HCT116 (cell line): ENCODE measurements at regions not wholly inside any gene's neighbourhood (a gene's known extent, or its start where the extent isn't known, plus 50 kb on each side); places are given as distances from the start of the nearest gene placed in this dataset.

Experiments used
- EZH2 ChIP-seq: fragments of 200-600 bp; sonication (generic); IDR thresholded peaks from 2 replicates; pipeline ENCODE4 v1.6.1; 2017; ENCODE audit warnings: antibody characterized with exemption, mixed run types
- EZH2phosphoT487 ChIP-seq: fragments of 200-600 bp; IDR thresholded peaks from 2 replicates; pipeline ENCODE4 v1.6.1; 2018; ENCODE audit warnings: antibody characterized with exemption, borderline replicate concordance
- POLR2A ChIP-seq: IDR thresholded peaks from 2 replicates; pipeline ENCODE4 v1.7.0; 2011; ENCODE audit warnings: borderline replicate concordance; ENCODE audit not compliant: insufficient read depth, insufficient read length; ENCODE audit errors: extremely low read depth
- POLR2AphosphoS5 ChIP-seq: IDR thresholded peaks from 2 replicates; pipeline ENCODE4 v1.6.1; 2011; ENCODE audit warnings: mild to moderate bottlenecking, low read depth, low read length, moderate library complexity
- SRF ChIP-seq: IDR thresholded peaks from 2 replicates; pipeline ENCODE4 v1.6.1; 2012; ENCODE audit warnings: low read depth
- ZNF274 ChIP-seq: fragments of 200-500 bp; sonication (Bioruptor generic); IDR thresholded peaks from 2 replicates; pipeline ENCODE4 v1.6.1; 2014; ENCODE audit warnings: mild to moderate bottlenecking, low read depth, low read length, inconsistent platforms
- TF ChIP-seq, protein P1 (sequence below), 3 experiments: fragments of 200-600 bp in 1 of 3; sonication (generic) in 1 of 3; IDR thresholded peaks in 2 of 3; conservative IDR thresholded peaks in 1 of 3; 2 replicates each; pipeline ENCODE4 v1.5.1; 2012 to 2017; ENCODE audit warnings: low read depth in 2 of 3, low read length in 2 of 3, antibody characterized with exemption in 1 of 3, borderline replicate concordance in 1 of 3, control low read depth in 1 of 3, mild to moderate bottlenecking in 1 of 3, mixed read lengths in 1 of 3, mixed run types in 1 of 3, moderate library complexity in 1 of 3; ENCODE audit not compliant: insufficient read depth in 1 of 3
- TF ChIP-seq, protein P2 (sequence below): IDR thresholded peaks from 2 replicates; pipeline ENCODE4 v1.6.1; 2012
- TF ChIP-seq, protein P3 (sequence below): IDR thresholded peaks from 2 replicates; pipeline ENCODE4 v1.6.1; 2012
- TF ChIP-seq, protein P4 (sequence below): IDR thresholded peaks from 2 replicates; pipeline ENCODE4 v1.6.1; 2012; ENCODE audit warnings: low read depth

DNA sequence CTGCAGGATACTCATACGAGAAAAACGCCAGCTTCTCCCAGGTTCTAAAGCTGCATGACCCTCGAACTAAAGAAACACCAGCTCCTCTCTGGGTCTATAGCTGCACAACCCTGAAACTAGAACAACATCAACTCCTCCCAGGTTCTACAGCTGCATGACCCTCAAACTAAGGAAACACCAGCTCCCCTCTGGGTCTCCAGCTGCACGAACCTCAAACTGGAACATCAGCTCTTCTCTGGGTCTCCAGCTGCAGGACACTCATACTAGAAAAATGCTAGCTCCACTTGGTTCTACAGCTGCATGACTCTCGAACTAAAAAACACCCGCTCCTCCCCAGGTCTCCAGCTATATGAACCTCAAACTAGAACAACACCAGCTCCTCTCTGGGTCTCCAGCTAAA lies 811.1 kb downstream of the CDH9 start:
- TF ChIP-seq, protein P1, sequence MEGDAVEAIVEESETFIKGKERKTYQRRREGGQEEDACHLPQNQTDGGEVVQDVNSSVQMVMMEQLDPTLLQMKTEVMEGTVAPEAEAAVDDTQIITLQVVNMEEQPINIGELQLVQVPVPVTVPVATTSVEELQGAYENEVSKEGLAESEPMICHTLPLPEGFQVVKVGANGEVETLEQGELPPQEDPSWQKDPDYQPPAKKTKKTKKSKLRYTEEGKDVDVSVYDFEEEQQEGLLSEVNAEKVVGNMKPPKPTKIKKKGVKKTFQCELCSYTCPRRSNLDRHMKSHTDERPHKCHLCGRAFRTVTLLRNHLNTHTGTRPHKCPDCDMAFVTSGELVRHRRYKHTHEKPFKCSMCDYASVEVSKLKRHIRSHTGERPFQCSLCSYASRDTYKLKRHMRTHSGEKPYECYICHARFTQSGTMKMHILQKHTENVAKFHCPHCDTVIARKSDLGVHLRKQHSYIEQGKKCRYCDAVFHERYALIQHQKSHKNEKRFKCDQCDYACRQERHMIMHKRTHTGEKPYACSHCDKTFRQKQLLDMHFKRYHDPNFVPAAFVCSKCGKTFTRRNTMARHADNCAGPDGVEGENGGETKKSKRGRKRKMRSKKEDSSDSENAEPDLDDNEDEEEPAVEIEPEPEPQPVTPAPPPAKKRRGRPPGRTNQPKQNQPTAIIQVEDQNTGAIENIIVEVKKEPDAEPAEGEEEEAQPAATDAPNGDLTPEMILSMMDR (IDR thresholded peaks at IDR 0.05 in 2 of 3, conservative IDR thresholded peaks at IDR 0.05 in 1 of 3; ENCODE audit: borderline replicate concordance in 1 of 3, insufficient read depth in 1 of 3, low read depth in 2 of 3, low read length in 2 of 3), result no peak
- no peak for TF ChIP-seq ZNF274
- no peak for TF ChIP-seq EZH2phosphoT487
- no peak for TF ChIP-seq EZH2
- TF ChIP-seq SRF, result no peak
- no peak for TF ChIP-seq POLR2A
- TF ChIP-seq, protein P2, sequence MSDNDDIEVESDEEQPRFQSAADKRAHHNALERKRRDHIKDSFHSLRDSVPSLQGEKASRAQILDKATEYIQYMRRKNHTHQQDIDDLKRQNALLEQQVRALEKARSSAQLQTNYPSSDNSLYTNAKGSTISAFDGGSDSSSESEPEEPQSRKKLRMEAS, result no peak
- TF ChIP-seq, protein P3, sequence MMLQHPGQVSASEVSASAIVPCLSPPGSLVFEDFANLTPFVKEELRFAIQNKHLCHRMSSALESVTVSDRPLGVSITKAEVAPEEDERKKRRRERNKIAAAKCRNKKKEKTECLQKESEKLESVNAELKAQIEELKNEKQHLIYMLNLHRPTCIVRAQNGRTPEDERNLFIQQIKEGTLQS, result no peak
- TF ChIP-seq, protein P4, sequence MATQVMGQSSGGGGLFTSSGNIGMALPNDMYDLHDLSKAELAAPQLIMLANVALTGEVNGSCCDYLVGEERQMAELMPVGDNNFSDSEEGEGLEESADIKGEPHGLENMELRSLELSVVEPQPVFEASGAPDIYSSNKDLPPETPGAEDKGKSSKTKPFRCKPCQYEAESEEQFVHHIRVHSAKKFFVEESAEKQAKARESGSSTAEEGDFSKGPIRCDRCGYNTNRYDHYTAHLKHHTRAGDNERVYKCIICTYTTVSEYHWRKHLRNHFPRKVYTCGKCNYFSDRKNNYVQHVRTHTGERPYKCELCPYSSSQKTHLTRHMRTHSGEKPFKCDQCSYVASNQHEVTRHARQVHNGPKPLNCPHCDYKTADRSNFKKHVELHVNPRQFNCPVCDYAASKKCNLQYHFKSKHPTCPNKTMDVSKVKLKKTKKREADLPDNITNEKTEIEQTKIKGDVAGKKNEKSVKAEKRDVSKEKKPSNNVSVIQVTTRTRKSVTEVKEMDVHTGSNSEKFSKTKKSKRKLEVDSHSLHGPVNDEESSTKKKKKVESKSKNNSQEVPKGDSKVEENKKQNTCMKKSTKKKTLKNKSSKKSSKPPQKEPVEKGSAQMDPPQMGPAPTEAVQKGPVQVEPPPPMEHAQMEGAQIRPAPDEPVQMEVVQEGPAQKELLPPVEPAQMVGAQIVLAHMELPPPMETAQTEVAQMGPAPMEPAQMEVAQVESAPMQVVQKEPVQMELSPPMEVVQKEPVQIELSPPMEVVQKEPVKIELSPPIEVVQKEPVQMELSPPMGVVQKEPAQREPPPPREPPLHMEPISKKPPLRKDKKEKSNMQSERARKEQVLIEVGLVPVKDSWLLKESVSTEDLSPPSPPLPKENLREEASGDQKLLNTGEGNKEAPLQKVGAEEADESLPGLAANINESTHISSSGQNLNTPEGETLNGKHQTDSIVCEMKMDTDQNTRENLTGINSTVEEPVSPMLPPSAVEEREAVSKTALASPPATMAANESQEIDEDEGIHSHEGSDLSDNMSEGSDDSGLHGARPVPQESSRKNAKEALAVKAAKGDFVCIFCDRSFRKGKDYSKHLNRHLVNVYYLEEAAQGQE, result no peak
- no peak for TF ChIP-seq POLR2AphosphoS5
